Neutrophil (primary cell): ENCODE measurements at regions not wholly inside any gene's neighbourhood (a gene's known extent, or its start where the extent isn't known, plus 50 kb on each side); places are given as distances from the start of the nearest gene placed in this dataset.

Source experiments
- H3K27ac ChIP-seq: fragments of 200-600 bp; sonication (generic); 2 replicates; pipeline ENCODE4 v1.5.1; 2016; ENCODE audit warnings: mild to moderate bottlenecking, moderate library complexity
- H3K27me3 ChIP-seq: fragments of 200-600 bp; sonication (generic); 2 replicates; pipeline ENCODE4 v1.6.0; 2016; ENCODE audit warnings: mild to moderate bottlenecking
- H3K36me3 ChIP-seq: fragments of 200-600 bp; sonication (generic); 2 replicates; pipeline ENCODE4 v1.5.1; 2017
- H3K4me1 ChIP-seq, 2 experiments: fragments of 200-600 bp in 1 of 2; sonication (generic) in 1 of 2; 1 replicate in 1 of 2; 2 replicates in 1 of 2; pipeline versions ENCODE4 v1.5.1 to v1.6.1; 2013 to 2016; ENCODE audit warnings: low read depth in 1 of 2, low read length in 1 of 2, mild to moderate bottlenecking in 1 of 2, moderate library complexity in 1 of 2; ENCODE audit not compliant: control insufficient read depth in 1 of 2, insufficient read depth in 1 of 2
- H3K4me3 ChIP-seq, 2 experiments: fragments of 200-600 bp in 1 of 2; sonication (generic) in 1 of 2; 1 replicate in 1 of 2; 2 replicates in 1 of 2; pipeline ENCODE4 v1.5.1; 2013 to 2016; ENCODE audit warnings: low read depth in 1 of 2, low read length in 1 of 2, mild to moderate bottlenecking in 1 of 2, moderate library complexity in 1 of 2
- H3K9me3 ChIP-seq: fragments of 200-600 bp; sonication (generic); 2 replicates; pipeline ENCODE4 v1.5.1; 2016
- TF ChIP-seq, protein P1 (sequence below): fragments of 200-600 bp; sonication (generic); IDR thresholded peaks from 2 replicates; pipeline ENCODE4 v1.5.1; 2016; ENCODE audit warnings: antibody characterized with exemption

DNA sequence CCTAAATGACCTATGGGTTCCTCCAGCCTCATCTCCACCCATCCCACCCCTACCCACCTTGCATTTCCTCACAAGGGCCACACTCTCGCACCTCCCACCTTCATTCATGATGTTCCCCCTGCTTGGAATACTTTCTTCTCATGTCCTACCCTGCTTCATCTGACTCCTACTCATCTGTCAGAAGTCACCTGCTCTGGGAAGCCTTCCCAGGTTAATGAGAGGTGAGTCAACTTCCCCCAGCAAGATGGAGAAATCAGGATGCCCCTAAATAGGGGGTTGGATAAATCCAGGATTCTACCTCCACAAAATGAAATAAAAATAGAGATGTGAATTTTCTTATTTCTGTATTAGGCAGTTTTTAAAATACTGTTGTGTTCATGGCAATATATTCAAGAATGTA lies 51.0 kb upstream of the WSB1 start:
- H3K4me1 ChIP-seq: peaks cover 74 to 76% of the 10 kb centered on the region in 2 experiments

GRCh38 chr17:27244011-27244410 lies 49.9 kb upstream of the WSB1 start:
- TF ChIP-seq, protein P1, sequence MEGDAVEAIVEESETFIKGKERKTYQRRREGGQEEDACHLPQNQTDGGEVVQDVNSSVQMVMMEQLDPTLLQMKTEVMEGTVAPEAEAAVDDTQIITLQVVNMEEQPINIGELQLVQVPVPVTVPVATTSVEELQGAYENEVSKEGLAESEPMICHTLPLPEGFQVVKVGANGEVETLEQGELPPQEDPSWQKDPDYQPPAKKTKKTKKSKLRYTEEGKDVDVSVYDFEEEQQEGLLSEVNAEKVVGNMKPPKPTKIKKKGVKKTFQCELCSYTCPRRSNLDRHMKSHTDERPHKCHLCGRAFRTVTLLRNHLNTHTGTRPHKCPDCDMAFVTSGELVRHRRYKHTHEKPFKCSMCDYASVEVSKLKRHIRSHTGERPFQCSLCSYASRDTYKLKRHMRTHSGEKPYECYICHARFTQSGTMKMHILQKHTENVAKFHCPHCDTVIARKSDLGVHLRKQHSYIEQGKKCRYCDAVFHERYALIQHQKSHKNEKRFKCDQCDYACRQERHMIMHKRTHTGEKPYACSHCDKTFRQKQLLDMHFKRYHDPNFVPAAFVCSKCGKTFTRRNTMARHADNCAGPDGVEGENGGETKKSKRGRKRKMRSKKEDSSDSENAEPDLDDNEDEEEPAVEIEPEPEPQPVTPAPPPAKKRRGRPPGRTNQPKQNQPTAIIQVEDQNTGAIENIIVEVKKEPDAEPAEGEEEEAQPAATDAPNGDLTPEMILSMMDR: no peak
- H3K27ac ChIP-seq: peak overlapping the region; percentile 95

More for the DNA sequence above, 51.0 kb upstream of the WSB1 start:
- Histone ChIP-seq H3K9me3 (no peaks in the 10 kb centered on the region), H3K36me3 (no peaks in the 10 kb centered on the region), H3K27me3 (no peaks in the 10 kb centered on the region), H3K4me3 (no peak overlapping the region), H3K27ac (peak overlapping the region; percentile 95)
- TF ChIP-seq, protein P1: no peak

More at GRCh38 chr17:27244011-27244410, 49.9 kb upstream of the WSB1 start:
- H3K9me3 ChIP-seq: no peaks in the 10 kb centered on the region
- peaks cover 71 to 72% of the 10 kb centered on the region in 2 experiments for H3K4me1 ChIP-seq
- H3K4me3 ChIP-seq: peak overlapping the region; percentile 42 to 52
- no peaks in the 10 kb centered on the region for H3K27me3 ChIP-seq
- H3K36me3 ChIP-seq: no peaks in the 10 kb centered on the region
